OCI-LY3 (cell line): ENCODE measurements at regions not wholly inside any gene's neighbourhood (a gene's known extent, or its start where the extent isn't known, plus 50 kb on each side); places are given as distances from the start of the nearest gene placed in this dataset.
A peak's percentile ranks its signal among the peaks of the same experiment; 100 is the strongest.

Source experiments
- H2AFZ ChIP-seq: fragments of 200-600, 300-600 bp; shearing (Covaris generic); 2 replicates; pipeline ENCODE4 v1.6.0; 2014; ENCODE audit warnings: antibody characterized with exemption, low read depth, low read length
- H3K27ac ChIP-seq: fragments of 200-600, 300-600 bp; sonication (generic); 2 replicates; pipeline ENCODE4 v1.5.1; 2014; ENCODE audit warnings: mild to moderate bottlenecking, low read length, moderate library complexity, mixed read lengths
- H3K27me3 ChIP-seq: fragments of 200-600, 300-600 bp; sonication (generic); 2 replicates; pipeline ENCODE4 v1.6.1; 2014; ENCODE audit warnings: low read depth, low read length, mixed read lengths
- H3K36me3 ChIP-seq: fragments of 200-600, 300-600 bp; sonication (generic); replicated peaks from 2 replicates; pipeline ENCODE3; 2014; ENCODE audit warnings: low read depth, low read length, mixed read lengths
- H3K4me1 ChIP-seq: fragments of 300-600, 200-600 bp; sonication (generic); 2 replicates; pipeline ENCODE4 v1.6.1; 2014; ENCODE audit warnings: low read length, mixed read lengths
- H3K4me2 ChIP-seq: fragments of 200-600, 300-600 bp; sonication (generic); 2 replicates; pipeline ENCODE4 v1.6.1; 2014; ENCODE audit warnings: low read length, mixed read lengths
- H3K4me3 ChIP-seq: fragments of 300-600, 200-600 bp; sonication (generic); 2 replicates; pipeline ENCODE4 v1.5.1; 2014; ENCODE audit warnings: antibody characterized with exemption, mild to moderate bottlenecking, low read length, moderate library complexity
- H3K79me2 ChIP-seq: fragments of 300-600, 200-600 bp; shearing (Covaris generic); 2 replicates; pipeline ENCODE4 v1.6.1; 2014; ENCODE audit warnings: mild to moderate bottlenecking, low read length, mixed read lengths
- H3K9ac ChIP-seq: fragments of 300-600, 200-600 bp; shearing (Covaris generic); 2 replicates; pipeline ENCODE4 v1.6.0; 2014; ENCODE audit warnings: mild to moderate bottlenecking, low read length, moderate library complexity
- H3K9me3 ChIP-seq: fragments of 200-600, 300-600 bp; shearing (Covaris generic); 2 replicates; pipeline ENCODE4 v1.6.1; 2014; ENCODE audit warnings: low read length, mixed read lengths; ENCODE audit not compliant: insufficient read depth
- H4K20me1 ChIP-seq: fragments of 200-600, 300-600 bp; sonication (generic); 2 replicates; pipeline ENCODE4 v1.6.1; 2016; ENCODE audit warnings: low read length, mixed read lengths; ENCODE audit not compliant: insufficient read depth
- CTCF ChIP-seq: fragments of 200-600, 300-600 bp; sonication (generic); IDR thresholded peaks from 2 replicates; pipeline ENCODE4 v1.5.1; 2014; ENCODE audit warnings: antibody characterized with exemption, low read length, low read depth
- EZH2phosphoT487 ChIP-seq: fragments of 200-600 bp; shearing (Covaris generic); IDR thresholded peaks from 2 replicates; pipeline ENCODE4 v1.6.1; 2018; ENCODE audit warnings: antibody characterized with exemption, mixed run types, low read depth

GRCh38 chr6:18335948-18336347, 51.2 kb upstream of the RNF144B start:
- no peak overlapping the region for H3K4me3 ChIP-seq
- H3K79me2 ChIP-seq, result no peaks in the 10 kb centered on the region
- H3K9ac ChIP-seq, result peak overlapping the region; percentile 67; the same call in 1 of the 2 replicates
- peaks cover 8% of the 10 kb centered on the region; the same call in 1 of the 2 replicates for H3K9me3 ChIP-seq
- no peak overlapping the region for H2AFZ ChIP-seq
- H3K27ac ChIP-seq, result peak overlapping the region; percentile 88
- no peaks in the 10 kb centered on the region for H3K27me3 ChIP-seq
- H3K4me1 ChIP-seq, result peaks cover 50% of the 10 kb centered on the region
- TF ChIP-seq CTCF, result no peak
- TF ChIP-seq EZH2phosphoT487, result no peak
- H3K36me3 ChIP-seq, result peaks cover 4% of the 10 kb centered on the region
- peak overlapping the region; percentile 74 for H3K4me2 ChIP-seq
- H4K20me1 ChIP-seq, result no peaks in the 10 kb centered on the region

GRCh38 chr6:18334251-18334650, 52.9 kb upstream of the RNF144B start:
- Histone ChIP-seq H3K4me2 (no peak overlapping the region), H2AFZ (no peak overlapping the region), H3K9me3 (peaks cover 8% of the 10 kb centered on the region; the same call in 1 of the 2 replicates), H3K27ac (no peak overlapping the region), H4K20me1 (no peaks in the 10 kb centered on the region), H3K36me3 (peaks cover 4% of the 10 kb centered on the region), H3K79me2 (no peaks in the 10 kb centered on the region), H3K4me1 (peaks cover 66% of the 10 kb centered on the region), H3K9ac (no peak overlapping the region), H3K4me3 (no peak overlapping the region), H3K27me3 (no peaks in the 10 kb centered on the region)
- TF ChIP-seq CTCF (no peak), EZH2phosphoT487 (no peak)

- peak overlapping the region; percentile 92 for H3K4me2 ChIP-seq
- H3K27me3 ChIP-seq, result no peaks in the 10 kb centered on the region
- no peak overlapping the region for H2AFZ ChIP-seq
- TF ChIP-seq EZH2phosphoT487 (no peak), CTCF (no peak)
- H3K79me2 ChIP-seq, result no peaks in the 10 kb centered on the region
- peak overlapping the region; percentile 71 for H3K4me3 ChIP-seq
- H3K4me1 ChIP-seq, result peaks cover 77% of the 10 kb centered on the region
- H3K27ac ChIP-seq, result peak overlapping the region; percentile 100
- no peaks in the 10 kb centered on the region for H4K20me1 ChIP-seq
- peaks cover 4% of the 10 kb centered on the region for H3K36me3 ChIP-seq
- H3K9ac ChIP-seq, result peak overlapping the region; percentile 91
- peaks cover 8% of the 10 kb centered on the region; the same call in 1 of the 2 replicates for H3K9me3 ChIP-seq
Measured at GRCh38 chr6:18330548-18331081, 56.5 kb upstream of the RNF144B start.

- Histone ChIP-seq H3K4me1 (peaks cover 78% of the 10 kb centered on the region), H3K9ac (peak overlapping the region; percentile 91), H3K9me3 (peaks cover 8% of the 10 kb centered on the region; the same call in 1 of the 2 replicates), H3K4me3 (peak overlapping the region; percentile 71), H3K27me3 (no peaks in the 10 kb centered on the region), H3K36me3 (peaks cover 4% of the 10 kb centered on the region), H4K20me1 (no peaks in the 10 kb centered on the region), H3K79me2 (0 out of 2 replicates have a peak, but pooled peaks cover 3% of the 10 kb centered on the region), H2AFZ (no peak overlapping the region), H3K4me2 (peak overlapping the region; percentile 92), H3K27ac (peak overlapping the region; percentile 100)
- TF ChIP-seq EZH2phosphoT487 (no peak), CTCF (no peak)
Measured at GRCh38 chr6:18329776-18330175, 57.4 kb upstream of the RNF144B start.
